IPS DF 6.9 (cell line): ENCODE measurements at regions not wholly inside any gene's neighbourhood (a gene's known extent, or its start where the extent isn't known, plus 50 kb on each side); places are given as distances from the start of the nearest gene placed in this dataset.

Experiments used
- DNase-seq: peaks from one replicate; pipeline ENCODE4 v3.0.0-alpha.2; 2013; ENCODE audit warnings: low read depth, low spot score
- H3K27ac ChIP-seq: one replicate; pipeline ENCODE4 v1.5.1; 2013; ENCODE audit warnings: low read length, control low read depth
- H3K27me3 ChIP-seq: 2 replicates; pipeline ENCODE4 v1.6.1; 2013; ENCODE audit warnings: mild to moderate bottlenecking, low read length; ENCODE audit not compliant: control insufficient read depth, insufficient read depth
- H3K36me3 ChIP-seq: 2 replicates; pipeline ENCODE4 v1.6.1; 2013; ENCODE audit warnings: low read length; ENCODE audit not compliant: control insufficient read depth, insufficient read depth
- H3K4me1 ChIP-seq: 2 replicates; pipeline ENCODE4 v1.6.1; 2013; ENCODE audit warnings: low read length; ENCODE audit not compliant: control insufficient read depth, insufficient read depth
- H3K4me3 ChIP-seq: 2 replicates; pipeline ENCODE4 v1.5.1; 2013; ENCODE audit warnings: mild to moderate bottlenecking, low read length
- H3K9me3 ChIP-seq: 2 replicates; pipeline ENCODE4 v1.6.1; 2013; ENCODE audit warnings: low read length, inconsistent platforms; ENCODE audit not compliant: control insufficient read depth, insufficient read depth
- WGBS: extraction: QIAGEN DNeasy Blood & Tissue Kit; methylation state at CpG from one replicate; pipeline ENCODE4 v1.1.7; 2013; ENCODE audit warnings: mixed read lengths, missing lambda C conversion rate; ENCODE audit not compliant: insufficient read length, insufficient coverage; 5-methylcytosine and 5-hydroxymethylcytosine counted together

GRCh38 chr14:66196670-66197069 is 289.5 kb upstream of the CCDC196 start:
- H3K9me3 ChIP-seq: no peaks in the 10 kb centered on the region
- no peak overlapping the region for H3K4me3 ChIP-seq
- no peak for DNase-seq
- no peaks in the 10 kb centered on the region for H3K27me3 ChIP-seq
- no peaks in the 10 kb centered on the region for H3K4me1 ChIP-seq
- H3K27ac ChIP-seq: no peak overlapping the region
- no peaks in the 10 kb centered on the region for H3K36me3 ChIP-seq
- no CpG with 5 or more reads among the region's 1 CpG for WGBS

- Histone ChIP-seq H3K27me3 (no peaks in the 10 kb centered on the region), H3K36me3 (no peaks in the 10 kb centered on the region), H3K4me3 (no peak overlapping the region), H3K9me3 (no peaks in the 10 kb centered on the region), H3K4me1 (no peaks in the 10 kb centered on the region), H3K27ac (no peak overlapping the region)
- no peak for DNase-seq
Observed at GRCh38 chr14:66197276-66197675, 288.9 kb upstream of the CCDC196 start.

- no peak overlapping the region for H3K27ac ChIP-seq
- no peaks in the 10 kb centered on the region for H3K4me1 ChIP-seq
- H3K4me3 ChIP-seq: no peak overlapping the region
- WGBS: no CpG with 5 or more reads among the region's 2 CpGs
- H3K9me3 ChIP-seq: peaks cover 2% of the 10 kb centered on the region; the same call in 1 of the 2 replicates
- DNase-seq: no peak
- no peaks in the 10 kb centered on the region for H3K36me3 ChIP-seq
- H3K27me3 ChIP-seq: no peaks in the 10 kb centered on the region
Observed at GRCh38 chr14:66206554-66206953, 279.6 kb upstream of the CCDC196 start.

GRCh38 chr14:66216763-66217162 is 269.4 kb upstream of the CCDC196 start:
- Histone ChIP-seq H3K4me3 (no peak overlapping the region), H3K9me3 (peaks cover 1% of the 10 kb centered on the region), H3K36me3 (no peaks in the 10 kb centered on the region), H3K27ac (no peak overlapping the region), H3K27me3 (no peaks in the 10 kb centered on the region), H3K4me1 (no peaks in the 10 kb centered on the region)
- 100% methylated on average over 1 of the region's 1 CpG for WGBS
- DNase-seq: no peak

GRCh38 chr14:66219886-66220285 is 266.3 kb upstream of the CCDC196 start:
- Histone ChIP-seq H3K27me3 (no peaks in the 10 kb centered on the region), H3K4me1 (no peaks in the 10 kb centered on the region), H3K36me3 (no peaks in the 10 kb centered on the region), H3K4me3 (no peak overlapping the region), H3K9me3 (peaks cover 1% of the 10 kb centered on the region), H3K27ac (no peak overlapping the region)
- DNase-seq: no peak
- no CpG with 5 or more reads among the region's 3 CpGs for whole genome bisulfite sequencing

GRCh38 chr14:66224492-66225178 is 261.5 kb upstream of the CCDC196 start:
- no peaks in the 10 kb centered on the region for H3K9me3 ChIP-seq
- DNase-seq: no peak
- no peak overlapping the region for H3K27ac ChIP-seq
- H3K4me1 ChIP-seq: no peaks in the 10 kb centered on the region
- H3K4me3 ChIP-seq: no peak overlapping the region
- H3K36me3 ChIP-seq: no peaks in the 10 kb centered on the region
- no peaks in the 10 kb centered on the region for H3K27me3 ChIP-seq
- no CpG with 5 or more reads among the region's 5 CpGs for WGBS

GRCh38 chr14:66225337-66225736 is 260.8 kb upstream of the CCDC196 start:
- Histone ChIP-seq H3K4me1 (no peaks in the 10 kb centered on the region), H3K9me3 (no peaks in the 10 kb centered on the region)
- DNase-seq: no peak

GRCh38 chr14:66228267-66228970 is 257.8 kb upstream of the CCDC196 start:
- H3K4me1 ChIP-seq: no peaks in the 10 kb centered on the region
- H3K27me3 ChIP-seq: no peaks in the 10 kb centered on the region
- no peak overlapping the region for H3K27ac ChIP-seq
- no peak overlapping the region for H3K4me3 ChIP-seq
- no CpG with 5 or more reads among the region's 3 CpGs for WGBS
- no peaks in the 10 kb centered on the region for H3K36me3 ChIP-seq
- DNase-seq: no peak
- no peaks in the 10 kb centered on the region for H3K9me3 ChIP-seq

More at GRCh38 chr14:66225337-66225736, 260.8 kb upstream of the CCDC196 start:
- H3K27me3 ChIP-seq: no peaks in the 10 kb centered on the region
- H3K27ac ChIP-seq: no peak overlapping the region
- H3K36me3 ChIP-seq: no peaks in the 10 kb centered on the region
- no peak overlapping the region for H3K4me3 ChIP-seq

GRCh38 chr14:66231820-66232219 is 254.4 kb upstream of the CCDC196 start:
- Histone ChIP-seq H3K4me1 (no peaks in the 10 kb centered on the region), H3K36me3 (no peaks in the 10 kb centered on the region), H3K9me3 (no peaks in the 10 kb centered on the region), H3K4me3 (no peak overlapping the region), H3K27me3 (no peaks in the 10 kb centered on the region), H3K27ac (no peak overlapping the region)
- WGBS: no CpG with 5 or more reads among the region's 4 CpGs
- DNase-seq: no peak

- Histone ChIP-seq H3K4me3 (no peak overlapping the region), H3K36me3 (no peaks in the 10 kb centered on the region), H3K27me3 (no peaks in the 10 kb centered on the region; the same call in 1 of the 2 replicates), H3K9me3 (no peaks in the 10 kb centered on the region), H3K27ac (no peak overlapping the region), H3K4me1 (no peaks in the 10 kb centered on the region)
- no CpG with 5 or more reads among the region's 4 CpGs for WGBS
- DNase-seq: no peak
Observed at GRCh38 chr14:66233591-66233990, 252.6 kb upstream of the CCDC196 start.

GRCh38 chr14:66234411-66234810 is 251.8 kb upstream of the CCDC196 start:
- no peaks in the 10 kb centered on the region for H3K4me1 ChIP-seq
- H3K9me3 ChIP-seq: no peaks in the 10 kb centered on the region
- H3K27me3 ChIP-seq: no peaks in the 10 kb centered on the region; the same call in 1 of the 2 replicates
- H3K36me3 ChIP-seq: no peaks in the 10 kb centered on the region
- no peak overlapping the region for H3K4me3 ChIP-seq
- WGBS: no CpG with 5 or more reads among the region's 2 CpGs
- no peak for DNase-seq
- no peak overlapping the region for H3K27ac ChIP-seq
